K562 (cell line): ENCODE measurements at regions not wholly inside any gene's neighbourhood (a gene's known extent, or its start where the extent isn't known, plus 50 kb on each side); places are given as distances from the start of the nearest gene placed in this dataset.

Source experiments
- ATAC-seq: fragments of 200-7000 bp; cut with Tn5 transposase; 3 replicates; pipeline ENCODE4 v1.9.1; 2020; ENCODE audit warnings: moderate library complexity
- BruUV-seq: library from RNA; stranded (reverse); fragments of 400-500 nt; replicated peaks from 2 replicates; lab custom pipeline; 2021; lab: Mats Ljungman, UMichigan
- CTCF ChIA-PET: fragments of 300-600 bp; formaldehyde crosslinking; extraction: SDS; loops from one replicate; lab custom pipeline; 2021; ENCODE audit warnings: low intra/inter-chr PET ratio; lab: Yijun Ruan, JAX
- POLR2A ChIA-PET: fragments of 300-600, 350-650 bp; sonication (Branson Sonifier 250); formaldehyde crosslinking; extraction: SDS; loops from one replicate; lab custom pipeline; 2021; ENCODE audit warnings: antibody characterized with exemption, inconsistent platforms; lab: Yijun Ruan, JAX
- DNase-seq, 4 experiments: peaks; one replicate each; pipeline versions ENCODE4 v3.0.0 to v3.0.0-alpha.2; 2011 to 2018; ENCODE audit warnings: low spot score in 3 of 4, mixed read lengths in 3 of 4; ENCODE audit errors: extremely low read depth in 1 of 4
- FAIRE-seq: peaks from 2 replicates; lab custom pipeline; 2011; peaks lifted over from hg19 to GRCh38; lab: Jason Lieb, UNC
- H2AFZ ChIP-seq: 2 replicates; pipeline ENCODE4 v1.6.0; 2011; ENCODE audit warnings: low read depth, low read length, control low read depth, inconsistent platforms
- H3K27ac ChIP-seq: fragments of 200-600 bp; 3 replicates; pipeline ENCODE4 v1.8.0; 2011; ENCODE audit warnings: low read depth, mild to moderate bottlenecking, control low read depth, inconsistent platforms, low read length, moderate library complexity, mixed read lengths; ENCODE audit errors: extremely low read depth
- H3K27me3 ChIP-seq, 2 experiments: fragments of 300-600 bp in 1 of 2; 2 replicates in 1 of 2; 3 replicates in 1 of 2; pipeline versions ENCODE4 v1.6.0 to v1.8.0; 2011; ENCODE audit warnings: inconsistent platforms in 2 of 2, low read length in 2 of 2, mild to moderate bottlenecking in 1 of 2, mixed read lengths in 1 of 2, moderate library complexity in 1 of 2; ENCODE audit not compliant: control insufficient read depth in 2 of 2, insufficient read depth in 2 of 2
- H3K36me3 ChIP-seq: fragments of 300-600 bp; 3 replicates; pipeline ENCODE4 v1.8.0; 2011; ENCODE audit warnings: mild to moderate bottlenecking, low read length, inconsistent platforms; ENCODE audit not compliant: control insufficient read depth, insufficient read depth
- H3K4me1 ChIP-seq, 2 experiments: fragments of 200-600 bp in 1 of 2; replicated peaks in 1 of 2; 2 replicates in 1 of 2; 3 replicates in 1 of 2; pipeline versions ENCODE4 v1.5.1 to v1.8.0; 2011; ENCODE audit warnings: inconsistent platforms in 2 of 2, low read length in 2 of 2, mild to moderate bottlenecking in 1 of 2, mixed read lengths in 1 of 2, moderate library complexity in 1 of 2; ENCODE audit not compliant: control insufficient read depth in 2 of 2, insufficient read depth in 2 of 2
- H3K4me2 ChIP-seq: 2 replicates; pipeline ENCODE4 v1.6.1; 2011; ENCODE audit warnings: low read length, control low read depth, inconsistent platforms, mixed read lengths; ENCODE audit not compliant: insufficient read depth
- H3K4me3 ChIP-seq: fragments of 200-600 bp; sonication (generic), shearing (Covaris generic); 2 replicates; pipeline ENCODE4 v1.5.1; 2016; ENCODE audit warnings: control low read depth, inconsistent platforms
- H3K79me2 ChIP-seq: fragments of 200-600 bp; 3 replicates; pipeline ENCODE4 v1.8.0; 2011; ENCODE audit warnings: low read length, inconsistent platforms; ENCODE audit not compliant: control insufficient read depth, insufficient read depth
- H3K9ac ChIP-seq, 2 experiments: 2 replicates each; pipeline versions ENCODE4 v1.6.0 to v1.6.1; 2011; ENCODE audit warnings: low read depth in 2 of 2, low read length in 2 of 2, control low read depth in 1 of 2, inconsistent platforms in 1 of 2, mild to moderate bottlenecking in 1 of 2, mixed read lengths in 1 of 2; ENCODE audit not compliant: insufficient read depth in 1 of 2
- H3K9me1 ChIP-seq: one replicate; pipeline ENCODE4 v1.6.0; 2011; ENCODE audit warnings: inconsistent platforms, mild to moderate bottlenecking, low read length, moderate library complexity; ENCODE audit not compliant: control insufficient read depth, insufficient read depth
- H3K9me3 ChIP-seq: replicated peaks from 2 replicates; pipeline ENCODE4 v1.5.1; 2011; ENCODE audit warnings: low read depth, low read length, inconsistent platforms; ENCODE audit not compliant: control insufficient read depth, insufficient read depth
- H4K20me1 ChIP-seq: replicated peaks from 2 replicates; pipeline ENCODE4 v1.6.1; 2011; ENCODE audit warnings: low read length, inconsistent platforms, mixed read lengths; ENCODE audit not compliant: control insufficient read depth, insufficient read depth
- CHD2 ChIP-seq: IDR thresholded peaks from 2 replicates; pipeline ENCODE4 v1.6.1; 2011; ENCODE audit warnings: low read depth, low read length
- ELF4 ChIP-seq: fragments of 450-650 bp; formaldehyde crosslinking; IDR thresholded peaks from 2 replicates; pipeline ENCODE4 v1.4.0; 2022; ENCODE audit warnings: missing genetic modification characterization
- ETV5 ChIP-seq: sonication (generic); formaldehyde crosslinking; IDR thresholded peaks from 2 replicates; pipeline ENCODE4 v1.4.0; 2020; ENCODE audit warnings: low read depth, mild to moderate bottlenecking, missing genetic modification reagents
- NFIX ChIP-seq: fragments of 250-450 bp; sonication (Bioruptor Pico); IDR thresholded peaks from 2 replicates; pipeline ENCODE4 v1.4.0; 2020; ENCODE audit warnings: low read depth, mild to moderate bottlenecking, moderate library complexity
- NFYB ChIP-seq: IDR thresholded peaks from 2 replicates; pipeline ENCODE4 v1.6.1; 2011; ENCODE audit warnings: mild to moderate bottlenecking, moderate library complexity; ENCODE audit not compliant: insufficient read length; ENCODE audit errors: extremely low read depth
- PHTF2 ChIP-seq: fragments of 250-450 bp; sonication (Bioruptor Pico); IDR thresholded peaks from 2 replicates; pipeline ENCODE4 v1.5.0; 2021; ENCODE audit warnings: mild to moderate bottlenecking
- PTTG1 ChIP-seq: fragments of 450-650 bp; IDR thresholded peaks from 2 replicates; pipeline ENCODE4 v1.6.1; 2016; ENCODE audit warnings: low read depth, mild to moderate bottlenecking, missing genetic modification characterization, missing compliant biosample characterization
- RFX5 ChIP-seq: IDR thresholded peaks from 2 replicates; pipeline ENCODE4 v1.6.1; 2011; ENCODE audit warnings: low read depth, mild to moderate bottlenecking, improper control_type of control experiment, low read length
- ZBTB1 ChIP-seq: sonication (generic); formaldehyde crosslinking; IDR thresholded peaks from 2 replicates; pipeline ENCODE4 v1.8.1; 2023; ENCODE audit warnings: missing genetic modification reagents, low read depth, mild to moderate bottlenecking, borderline replicate concordance
- ZBTB34 ChIP-seq: fragments of 250-450 bp; sonication (Bioruptor Pico); IDR thresholded peaks from 2 replicates; pipeline ENCODE4 v1.8.0; 2021; ENCODE audit warnings: mild to moderate bottlenecking, moderate library complexity
- ZNF134 ChIP-seq: fragments of 250-450 bp; sonication (Bioruptor Pico); conservative IDR thresholded peaks from 2 replicates; pipeline ENCODE4 v1.4.0; 2020
- ZNF695 ChIP-seq: fragments of 450-650 bp; formaldehyde crosslinking; IDR thresholded peaks from 2 replicates; pipeline ENCODE4 v1.4.0; 2020; ENCODE audit warnings: mild to moderate bottlenecking, moderate library complexity
- ZNF77 ChIP-seq: fragments of 250-450 bp; sonication (Bioruptor Pico); IDR thresholded peaks from 2 replicates; pipeline ENCODE4 v1.5.0; 2020
- ZZZ3 ChIP-seq: fragments of 450-650 bp; IDR thresholded peaks from 2 replicates; pipeline ENCODE4 v1.6.1; 2016; ENCODE audit warnings: antibody characterized with exemption, mild to moderate bottlenecking, moderate library complexity
- in situ Hi-C: fragments of 300-500 bp; cut with MboI; formaldehyde crosslinking; loops from 4 replicates; pipeline ENCODE4 v1.15.0; 2018; ENCODE audit warnings: inconsistent platforms, mixed read lengths
- intact Hi-C: fragments of 100-400 bp; cut with micrococcal nuclease; formaldehyde crosslinking; loops from 2 replicates; pipeline ENCODE4 v1.14.2; 2022
- TF ChIP-seq, protein P1 (sequence below): fragments of 250-450 bp; sonication (Bioruptor Pico); IDR thresholded peaks from 2 replicates; pipeline ENCODE4 v1.4.0; 2020; ENCODE audit warnings: mild to moderate bottlenecking

- TF ChIP-seq ZBTB34 (CRISPR knock-in tag), result no peak
- TF ChIP-seq PTTG1, result no peak
- TF ChIP-seq, protein P1, sequence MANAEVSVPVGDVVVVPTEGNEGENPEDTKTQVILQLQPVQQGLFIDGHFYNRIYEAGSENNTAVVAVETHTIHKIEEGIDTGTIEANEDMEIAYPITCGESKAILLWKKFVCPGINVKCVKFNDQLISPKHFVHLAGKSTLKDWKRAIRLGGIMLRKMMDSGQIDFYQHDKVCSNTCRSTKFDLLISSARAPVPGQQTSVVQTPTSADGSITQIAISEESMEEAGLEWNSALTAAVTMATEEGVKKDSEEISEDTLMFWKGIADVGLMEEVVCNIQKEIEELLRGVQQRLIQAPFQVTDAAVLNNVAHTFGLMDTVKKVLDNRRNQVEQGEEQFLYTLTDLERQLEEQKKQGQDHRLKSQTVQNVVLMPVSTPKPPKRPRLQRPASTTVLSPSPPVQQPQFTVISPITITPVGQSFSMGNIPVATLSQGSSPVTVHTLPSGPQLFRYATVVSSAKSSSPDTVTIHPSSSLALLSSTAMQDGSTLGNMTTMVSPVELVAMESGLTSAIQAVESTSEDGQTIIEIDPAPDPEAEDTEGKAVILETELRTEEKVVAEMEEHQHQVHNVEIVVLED (CRISPR knock-in tag), result no peak
- TF ChIP-seq ZNF695 (CRISPR knock-in tag), result no peak
- no peak for TF ChIP-seq NFIX (CRISPR knock-in tag)
- TF ChIP-seq ETV5 (CRISPR knock-in tag), result no peak
- TF ChIP-seq ZNF134 (CRISPR knock-in tag), result no peak
- no peak for TF ChIP-seq ZZZ3
- TF ChIP-seq NFYB, result no peak
These were observed 823.0 kb downstream of the REEP3 start (continued) for GRCh38 chr10:64344211-64344610.

- H3K9me1 ChIP-seq, result no peaks in the 10 kb centered on the region
- no peak for DNase-seq
- POLR2A ChIA-PET, result no interaction called here
- no peak overlapping the region for H2AFZ ChIP-seq
- H3K4me2 ChIP-seq, result no peak overlapping the region
- no peaks in the 10 kb centered on the region for H3K4me1 ChIP-seq
- in situ Hi-C loops, result no loop called here
- H3K9ac ChIP-seq, result no peak overlapping the region
- intact Hi-C loops, result no loop called here
- H3K27me3 ChIP-seq, result no peaks in the 10 kb centered on the region
- TF ChIP-seq ZBTB1 (CRISPR knock-in tag) (no peak), ELF4 (no peak), CHD2 (no peak), ZNF77 (no peak), PHTF2 (CRISPR knock-in tag) (no peak), RFX5 (no peak)
- TF ChIP-seq, all 486 proteins: peak for 0
- H3K79me2 ChIP-seq, result no peaks in the 10 kb centered on the region
- no peaks in the 10 kb centered on the region for H4K20me1 ChIP-seq
- no TSS peak for BruUV-seq
- no peak for FAIRE-seq
- no peaks in the 10 kb centered on the region; the same call in 1 of the 2 replicates for H3K9me3 ChIP-seq
- CTCF ChIA-PET, result no interaction called here
- H3K4me3 ChIP-seq, result no peak overlapping the region
- no peak overlapping the region for H3K27ac ChIP-seq
- ATAC-seq, result no peak
- no peaks in the 10 kb centered on the region for H3K36me3 ChIP-seq
These were observed 824.7 kb downstream of the REEP3 start for GRCh38 chr10:64345856-64346255.
